Adrenal gland (tissue), 9 donors: ENCODE measurements at regions not wholly inside any gene's neighbourhood (a gene's known extent, or its start where the extent isn't known, plus 50 kb on each side); places are given as distances from the start of the nearest gene placed in this dataset.

ENCODE experiments used
- DNase-seq, 7 donors: peaks; one replicate each; pipeline ENCODE4 v3.0.0-alpha.2; 2019 to 2020
- H3K27ac ChIP-seq, 5 donors: fragments of 200-600 bp; sonication (generic) in 4 of 5; 1 replicate in 3 of 5; 2 replicates in 2 of 5; pipeline versions ENCODE4 v1.5.1 to v1.8.0; 2016 to 2020; ENCODE audit warnings: mild to moderate bottlenecking in 1 of 5
- H3K27me3 ChIP-seq: fragments of 200-600 bp; 2 replicates; pipeline ENCODE4 v1.8.0; 2021
- H3K36me3 ChIP-seq, 2 donors: fragments of 200-600 bp; replicated peaks in 1 of 2; 1 replicate in 1 of 2; 2 replicates in 1 of 2; pipeline versions ENCODE4 v1.5.1 to v1.8.0; 2018 to 2022
- H3K4me1 ChIP-seq, 2 donors: fragments of 200-600 bp; replicated peaks in 1 of 2; 1 replicate in 1 of 2; 2 replicates in 1 of 2; pipeline versions ENCODE4 v1.5.1 to v1.8.0; 2018 to 2021
- H3K4me3 ChIP-seq, 4 donors: fragments of 200-600 bp; sonication (generic) in 3 of 4; one replicate each; pipeline ENCODE4 v1.5.1; 2016 to 2018
- H3K9me3 ChIP-seq, 3 donors: fragments of 200-600 bp; sonication (generic) in 1 of 3; replicated peaks in 1 of 3; 1 replicate in 2 of 3; 2 replicates in 1 of 3; pipeline versions ENCODE4 v1.5.1 to v1.8.0; 2016 to 2021
- CTCF ChIP-seq, 6 experiments: fragments of 450-650 bp in 4 of 6; fragments of 200-600 bp in 2 of 6; sonication (generic) in 1 of 6; IDR thresholded peaks; 1 replicate in 5 of 6; 2 replicates in 1 of 6; pipeline versions ENCODE4 v1.5.1 to v1.8.0; 2016 to 2021; ENCODE audit warnings: antibody characterized with exemption in 6 of 6, mild to moderate bottlenecking in 2 of 6, moderate library complexity in 1 of 6
- POLR2A ChIP-seq, 2 donors: fragments of 450-650 bp; IDR thresholded peaks; one replicate each; pipeline ENCODE4 v1.6.1; 2017; ENCODE audit warnings: antibody characterized with exemption in 2 of 2, mild to moderate bottlenecking in 2 of 2, moderate library complexity in 1 of 2
- WGBS, 4 donors: extraction: QIAGEN DNeasy Blood & Tissue Kit in 2 of 4; methylation state at CpG; one replicate each; pipeline versions ENCODE4 v1.1.5 to v1.1.7; 2013 to 2017; 5-methylcytosine and 5-hydroxymethylcytosine counted together
- intact Hi-C, 2 donors: fragments of 100-400 bp; cut with DNase I; formaldehyde crosslinking; loops; one replicate each; pipeline versions ENCODE4 v1.14.1 to v1.15.0; 2022 to 2023
- donor health status: healthy with polysubstance abuse.
- donor health status: Bipolar disorder and iron deficiency.
- donor health status: DM: yes; HTN: yes; CAD: no.
- donor health status: DM: no; HTN: no; CAD: no.
- donor health status: DM: no; HTN: no; CAD: no.

- H3K27ac ChIP-seq, result no peak overlapping the region
- intact Hi-C loops, result no loop called here
- 1 to 3% (median 2%) methylated on average over 22 to 33 of the region's 33 CpGs for WGBS, 4 donors
- H3K36me3 ChIP-seq, result no peaks in the 10 kb centered on the region
- H3K4me3 ChIP-seq, result no peak overlapping the region
- TF ChIP-seq POLR2A (IDR thresholded peaks at IDR 0.05) (no peak), CTCF (IDR thresholded peaks at IDR 0.05) (no peak)
- H3K9me3 ChIP-seq, result no peaks in the 10 kb centered on the region
- no peaks in the 10 kb centered on the region for H3K4me1 ChIP-seq
- peaks cover 9% of the 10 kb centered on the region for H3K27me3 ChIP-seq
- DNase-seq, result no peak
Observed at GRCh38 chr16:6483469-6484033, 849.1 kb upstream of the RBFOX1 start.

DNA sequence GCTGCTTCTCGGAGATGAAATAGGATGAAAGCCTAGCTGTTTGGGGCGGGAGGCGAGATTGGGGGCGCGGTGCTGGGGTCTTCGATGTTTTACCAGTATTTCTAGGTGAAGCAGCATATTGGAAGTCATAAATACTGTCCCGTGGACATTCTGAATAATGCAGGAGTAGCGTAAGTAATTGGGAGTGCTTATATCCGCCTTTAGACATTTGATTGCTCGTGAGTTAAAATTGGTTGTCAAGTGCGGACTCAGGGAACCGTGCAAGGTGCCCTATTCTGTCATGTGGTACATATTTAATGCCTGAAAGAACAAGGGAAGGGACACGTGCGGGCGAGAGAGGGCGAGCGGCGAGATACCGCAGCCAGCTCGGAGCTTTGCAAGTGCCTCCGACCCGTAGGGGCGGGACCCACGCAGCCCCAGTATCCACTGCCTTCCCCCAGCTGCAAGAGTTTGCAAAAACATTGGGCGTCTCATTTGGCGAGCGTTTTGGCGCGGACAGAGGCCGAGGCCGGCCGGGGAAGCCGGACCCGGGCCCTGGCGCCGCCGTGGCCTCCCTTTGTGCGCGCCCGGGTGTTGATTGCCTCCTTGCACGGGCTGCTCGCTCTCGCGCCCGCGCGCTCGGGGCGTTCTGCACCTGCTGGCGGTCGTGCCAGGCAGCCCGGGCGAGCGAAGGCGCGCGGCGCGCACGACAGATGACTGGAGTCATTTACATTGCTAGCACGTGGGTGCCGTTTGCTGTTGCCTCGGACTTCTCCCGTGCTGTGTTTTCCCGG, 849.8 kb upstream of the RBFOX1 start:
- intact Hi-C loops, result no loop called here
- H3K27ac ChIP-seq, result no peak overlapping the region
- no peak overlapping the region for H3K4me3 ChIP-seq
- H3K9me3 ChIP-seq, result no peaks in the 10 kb centered on the region
- DNase-seq, result no peak
- WGBS, 4 donors, result 6 to 14% (median 8%) methylated on average over 22 to 65 of the region's 65 CpGs
- TF ChIP-seq POLR2A (IDR thresholded peaks at IDR 0.05), result no peak
- TF ChIP-seq CTCF (IDR thresholded peaks at IDR 0.05), result no peak
- H3K4me1 ChIP-seq, result no peaks in the 10 kb centered on the region
- H3K27me3 ChIP-seq, result peaks cover 9% of the 10 kb centered on the region
- H3K36me3 ChIP-seq, result no peaks in the 10 kb centered on the region

- WGBS, 4 donors, result 12 to 28% (median 20%) methylated on average over 2 of the region's 2 CpGs
- Histone ChIP-seq H3K4me3 (no peak overlapping the region), H3K9me3 (no peaks in the 10 kb centered on the region), H3K27ac (no peak overlapping the region), H3K36me3 (no peaks in the 10 kb centered on the region), H3K27me3 (peaks cover 9% of the 10 kb centered on the region), H3K4me1 (no peaks in the 10 kb centered on the region)
- no peak for DNase-seq
- intact Hi-C loops, result no loop called here
- TF ChIP-seq POLR2A (IDR thresholded peaks at IDR 0.05) (no peak), CTCF (IDR thresholded peaks at IDR 0.05) (no peak)
Observed at GRCh38 chr16:6481894-6482293, 850.8 kb upstream of the RBFOX1 start.

DNA sequence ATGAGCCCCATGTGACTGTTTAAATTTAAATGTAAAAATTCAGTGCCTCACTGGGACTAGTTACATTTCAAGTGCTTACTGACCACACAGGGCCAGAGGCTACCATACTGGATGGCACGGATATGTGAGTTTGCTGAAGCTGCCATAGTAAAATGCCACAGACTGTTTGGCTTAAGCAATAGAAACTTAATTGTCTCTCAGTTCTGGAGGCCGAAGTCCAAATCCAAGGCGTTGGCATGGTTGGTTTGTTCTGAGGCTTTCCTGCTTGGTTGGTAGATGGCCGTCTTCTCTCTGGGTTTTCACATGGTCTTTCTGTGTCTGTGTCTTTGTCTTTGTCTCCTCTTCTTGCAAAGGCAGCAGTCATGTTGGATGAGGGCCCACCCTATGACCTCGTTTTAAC, 878.9 kb upstream of the RBFOX1 start:
- intact Hi-C loops, result no loop called here
- Histone ChIP-seq H3K27me3 (no peaks in the 10 kb centered on the region), H3K4me3 (no peak overlapping the region), H3K9me3 (no peaks in the 10 kb centered on the region), H3K27ac (no peak overlapping the region), H3K36me3 (no peaks in the 10 kb centered on the region), H3K4me1 (no peaks in the 10 kb centered on the region)
- no peak for DNase-seq
- TF ChIP-seq CTCF (IDR thresholded peaks at IDR 0.05) (no peak), POLR2A (IDR thresholded peaks at IDR 0.05) (no peak)
- WGBS, 4 donors, result 80 to 87% (median 85%) methylated on average over 5 of the region's 5 CpGs
